AG04449 (cell line): ENCODE measurements at regions not wholly inside any gene's neighbourhood (a gene's known extent, or its start where the extent isn't known, plus 50 kb on each side); places are given as distances from the start of the nearest gene placed in this dataset.

Experiments
- CTCF ChIA-PET: fragments of 350-600 bp; formaldehyde crosslinking; extraction: SDS; loops from one replicate; lab custom pipeline; 2021; ENCODE audit warnings: antibody characterized with exemption; lab: Yijun Ruan, JAX
- POLR2A ChIA-PET: fragments of 400-600, 350-600 bp; formaldehyde crosslinking; extraction: SDS; loops from one replicate; lab custom pipeline; 2020; ENCODE audit warnings: antibody characterized with exemption, inconsistent platforms; lab: Yijun Ruan, JAX
- DNase-seq: peaks from one replicate; pipeline ENCODE4 v3.0.0-alpha.2; 2010; ENCODE audit warnings: low read depth, low spot score
- H3K4me3 ChIP-seq: 2 replicates; pipeline ENCODE4 v1.5.1; 2011; ENCODE audit warnings: low read depth, mild to moderate bottlenecking, control low read depth, low read length
- TF ChIP-seq, protein P1 (sequence below): IDR thresholded peaks from one replicate; pipeline ENCODE4 v1.5.1; 2011; ENCODE audit warnings: mild to moderate bottlenecking, moderate library complexity, low read length, control low read depth, inconsistent platforms; ENCODE audit not compliant: insufficient read depth; ENCODE audit errors: missing control alignments

- ChIA-PET CTCF (no interaction called here), POLR2A (no interaction called here)
- no peak overlapping the region for H3K4me3 ChIP-seq
- TF ChIP-seq, protein P1, sequence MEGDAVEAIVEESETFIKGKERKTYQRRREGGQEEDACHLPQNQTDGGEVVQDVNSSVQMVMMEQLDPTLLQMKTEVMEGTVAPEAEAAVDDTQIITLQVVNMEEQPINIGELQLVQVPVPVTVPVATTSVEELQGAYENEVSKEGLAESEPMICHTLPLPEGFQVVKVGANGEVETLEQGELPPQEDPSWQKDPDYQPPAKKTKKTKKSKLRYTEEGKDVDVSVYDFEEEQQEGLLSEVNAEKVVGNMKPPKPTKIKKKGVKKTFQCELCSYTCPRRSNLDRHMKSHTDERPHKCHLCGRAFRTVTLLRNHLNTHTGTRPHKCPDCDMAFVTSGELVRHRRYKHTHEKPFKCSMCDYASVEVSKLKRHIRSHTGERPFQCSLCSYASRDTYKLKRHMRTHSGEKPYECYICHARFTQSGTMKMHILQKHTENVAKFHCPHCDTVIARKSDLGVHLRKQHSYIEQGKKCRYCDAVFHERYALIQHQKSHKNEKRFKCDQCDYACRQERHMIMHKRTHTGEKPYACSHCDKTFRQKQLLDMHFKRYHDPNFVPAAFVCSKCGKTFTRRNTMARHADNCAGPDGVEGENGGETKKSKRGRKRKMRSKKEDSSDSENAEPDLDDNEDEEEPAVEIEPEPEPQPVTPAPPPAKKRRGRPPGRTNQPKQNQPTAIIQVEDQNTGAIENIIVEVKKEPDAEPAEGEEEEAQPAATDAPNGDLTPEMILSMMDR: no peak
- DNase-seq: no peak
These were observed 143.0 kb upstream of the GYPA start for GRCh38 chr4:144283526-144283925.

DNA sequence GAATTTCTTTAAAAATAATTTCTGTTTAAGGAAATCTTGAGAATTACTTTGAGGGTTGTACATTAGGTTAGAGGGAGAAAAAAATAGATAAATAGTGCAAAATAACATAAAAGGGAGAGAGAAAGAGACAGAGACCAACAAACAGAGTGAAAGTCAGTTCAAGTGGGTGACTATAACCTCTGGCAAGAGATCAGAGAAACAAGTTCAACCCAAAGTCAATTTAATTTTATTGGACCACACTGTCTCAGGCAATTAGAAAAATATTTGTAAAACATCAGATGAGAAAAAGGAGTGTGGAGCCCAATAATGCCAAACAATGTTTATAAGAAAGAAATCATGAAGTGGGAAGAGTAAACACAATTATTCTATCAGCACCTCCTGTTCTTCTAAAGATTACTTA is 143.5 kb upstream of the GYPA start:
- ChIA-PET CTCF (no interaction called here), POLR2A (no interaction called here)
- no peak for DNase-seq
- TF ChIP-seq, protein P1: no peak
- no peak overlapping the region for H3K4me3 ChIP-seq

GRCh38 chr4:144288011-144288903 is 147.7 kb upstream of the GYPA start:
- TF ChIP-seq, protein P1: no peak
- ChIA-PET CTCF (no interaction called here), POLR2A (no interaction called here)
- no peak overlapping the region for H3K4me3 ChIP-seq
- DNase-seq: no peak

GRCh38 chr4:144289667-144290428 is 149.3 kb upstream of the GYPA start:
- no peak overlapping the region for H3K4me3 ChIP-seq
- ChIA-PET CTCF (no interaction called here), POLR2A (no interaction called here)
- no peak for DNase-seq
- TF ChIP-seq, protein P1: no peak

DNA sequence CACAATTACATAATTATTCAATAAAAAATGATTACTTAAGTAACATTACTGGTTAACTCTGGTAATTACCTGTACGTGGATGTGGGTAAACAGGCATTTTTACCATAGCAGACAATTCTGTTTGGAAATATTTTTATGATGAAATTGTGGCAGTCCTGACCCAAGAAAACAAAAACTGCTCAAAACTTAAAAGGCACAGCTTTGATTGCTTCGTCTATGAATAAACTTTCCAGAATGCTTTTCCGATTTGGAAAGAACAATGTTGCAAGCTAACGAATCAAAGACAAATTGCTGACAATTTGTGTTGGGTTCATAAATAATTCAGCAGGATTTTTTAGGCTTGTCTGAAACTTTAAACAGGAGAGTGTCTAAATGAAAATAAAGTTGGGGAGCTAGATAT is 150.6 kb upstream of the GYPA start:
- ChIA-PET CTCF (no interaction called here), POLR2A (no interaction called here)
- TF ChIP-seq, protein P1: no peak
- no peak for DNase-seq
- H3K4me3 ChIP-seq: no peak overlapping the region

DNA sequence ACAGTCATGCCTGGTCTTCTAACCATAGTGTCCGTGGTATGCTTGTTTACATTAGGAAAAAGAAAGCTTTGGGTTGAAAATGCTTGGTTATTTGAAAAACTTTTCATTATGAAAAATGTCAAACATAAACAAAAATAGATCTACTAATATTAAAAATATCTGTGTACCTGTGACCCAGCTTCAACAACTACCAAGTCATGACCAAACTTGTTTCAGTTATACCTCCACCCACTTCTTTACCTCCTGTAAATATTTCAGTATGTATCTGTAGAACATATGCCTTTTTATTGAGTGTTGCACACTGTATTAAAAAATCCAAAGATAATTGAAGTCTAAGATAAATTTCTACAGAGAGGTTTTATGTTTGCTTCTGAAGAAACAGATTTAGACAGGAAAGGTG is 153.7 kb upstream of the GYPA start:
- POLR2A ChIA-PET: no interaction called here
- TF ChIP-seq, protein P1: no peak
- DNase-seq: no peak
- H3K4me3 ChIP-seq: no peak overlapping the region
- CTCF ChIA-PET: no interaction called here
